SHP77 (cell line): ENCODE measurements at regions not wholly inside any gene's neighbourhood (a gene's known extent, or its start where the extent isn't known, plus 50 kb on each side); places are given as distances from the start of the nearest gene placed in this dataset.

Source experiments
- DNase-seq, 2 experiments: peaks; one replicate each; lab custom pipeline; 2025; lab: John Stamatoyannopoulos, UW

DNA sequence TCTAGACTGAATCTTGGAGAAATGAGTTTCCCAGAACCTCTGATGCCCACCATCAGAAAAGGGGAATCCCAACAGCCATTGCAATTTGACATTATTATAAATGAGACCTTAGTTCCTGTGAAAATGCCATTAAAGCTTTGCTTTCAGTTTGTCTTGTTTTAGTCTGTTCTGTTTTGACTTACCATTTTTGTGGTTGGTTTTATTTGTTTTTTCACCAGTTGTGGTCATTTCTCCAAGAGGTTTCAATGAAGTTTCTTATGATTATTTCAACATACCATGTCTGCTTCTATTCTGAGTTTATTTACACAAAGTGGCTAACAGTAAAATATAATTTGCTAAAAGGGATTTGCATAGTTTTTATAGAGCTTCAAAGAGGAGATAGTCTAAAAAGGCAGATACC, 175.0 kb upstream of the MCTP2 start:
- DNase-seq: no peak

DNA sequence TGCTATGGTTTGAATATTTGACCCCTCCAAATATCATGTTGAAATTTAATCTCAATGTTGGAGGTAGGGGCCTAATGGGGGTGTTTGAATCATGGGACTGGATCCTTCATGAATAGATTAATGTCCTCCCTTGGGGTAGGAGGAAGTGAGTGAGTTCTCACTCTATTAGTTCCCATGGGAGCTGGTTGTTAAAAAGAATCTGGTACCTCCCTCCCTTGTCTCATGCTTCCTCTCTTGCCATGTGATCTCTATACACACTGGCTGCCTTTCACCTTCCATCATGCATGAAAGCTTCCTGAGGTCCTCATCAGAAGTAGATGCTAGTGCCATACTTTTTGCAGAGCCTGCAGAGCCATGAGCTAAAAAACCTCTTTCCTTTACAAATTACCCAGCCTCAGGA, 177.7 kb upstream of the MCTP2 start:
- no peak for DNase-seq

DNA sequence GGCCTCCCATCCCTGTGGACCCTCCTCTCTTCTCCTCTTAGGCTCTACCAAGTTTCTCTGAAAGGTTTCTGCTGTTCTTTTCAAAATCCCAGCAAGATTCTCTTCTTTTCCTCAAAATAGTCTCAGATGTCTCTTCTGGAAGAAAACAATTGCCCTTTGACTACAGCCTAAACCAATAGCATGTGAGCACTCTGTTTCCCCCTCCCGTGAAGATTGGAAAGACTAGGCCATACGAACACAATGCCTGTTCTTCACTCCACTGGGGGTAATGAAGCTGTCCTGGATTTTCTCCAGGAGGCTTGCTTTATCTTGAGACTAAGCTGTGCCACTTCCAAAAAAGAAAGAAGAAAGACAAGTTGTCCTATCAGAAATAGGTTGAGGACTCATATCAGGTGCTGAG, 178.7 kb upstream of the MCTP2 start:
- DNase-seq: no peak

DNA sequence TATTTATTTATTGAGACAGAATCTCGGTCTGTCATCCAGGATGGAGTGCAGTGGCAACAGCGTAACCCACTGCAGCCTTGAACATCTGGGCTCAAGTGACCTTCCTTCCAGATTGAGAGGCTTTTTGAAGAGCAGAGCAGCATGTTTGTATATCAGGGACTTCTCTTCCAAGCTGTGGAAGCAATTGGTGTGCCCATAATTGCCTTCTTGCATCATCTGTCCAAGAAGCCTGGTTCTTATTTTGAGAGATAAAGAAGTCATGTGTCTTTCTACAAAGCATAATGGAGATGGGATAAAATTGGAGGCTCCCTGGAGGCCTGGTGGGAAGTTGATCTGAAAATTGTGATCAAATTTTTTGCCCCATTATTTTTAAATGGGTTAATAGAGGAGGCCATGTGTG, 183.8 kb upstream of the MCTP2 start:
- DNase-seq: no peak

DNA sequence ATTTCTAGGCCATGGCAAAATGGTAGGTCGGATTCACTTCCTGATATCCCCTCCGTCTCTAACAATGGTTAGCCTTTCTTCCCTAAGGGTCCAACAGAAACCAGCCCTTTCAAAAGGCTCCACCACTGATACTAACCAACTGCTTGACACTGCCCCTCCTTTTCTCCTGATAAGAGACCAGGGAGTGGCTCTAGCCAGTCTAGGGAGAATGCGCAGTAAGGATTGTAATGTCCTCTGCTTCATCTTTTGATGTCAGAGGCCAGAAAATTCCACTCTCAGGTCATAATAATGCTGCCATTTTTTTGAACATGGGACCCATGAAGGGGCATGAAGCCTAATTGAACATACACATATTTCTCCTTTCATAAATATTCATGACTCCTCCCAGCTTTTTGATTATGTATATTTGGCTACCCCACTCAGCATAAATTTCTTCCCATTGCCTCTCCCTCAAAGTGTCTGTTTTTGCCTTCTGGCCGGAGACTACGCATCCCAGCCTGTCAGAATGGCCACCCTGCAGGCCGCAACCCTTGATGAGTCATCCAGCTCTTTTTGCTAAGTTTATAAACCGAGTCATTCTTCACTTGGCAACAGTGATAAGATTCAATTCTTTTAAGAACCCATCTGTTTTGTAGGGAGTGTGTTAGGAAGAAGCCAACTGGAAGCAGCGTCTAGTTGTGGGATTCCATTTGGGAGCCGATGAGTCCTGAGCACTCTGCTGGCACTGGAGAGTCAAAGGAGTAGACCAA, 189.0 kb upstream of the MCTP2 start:
- DNase-seq: no peak

DNA sequence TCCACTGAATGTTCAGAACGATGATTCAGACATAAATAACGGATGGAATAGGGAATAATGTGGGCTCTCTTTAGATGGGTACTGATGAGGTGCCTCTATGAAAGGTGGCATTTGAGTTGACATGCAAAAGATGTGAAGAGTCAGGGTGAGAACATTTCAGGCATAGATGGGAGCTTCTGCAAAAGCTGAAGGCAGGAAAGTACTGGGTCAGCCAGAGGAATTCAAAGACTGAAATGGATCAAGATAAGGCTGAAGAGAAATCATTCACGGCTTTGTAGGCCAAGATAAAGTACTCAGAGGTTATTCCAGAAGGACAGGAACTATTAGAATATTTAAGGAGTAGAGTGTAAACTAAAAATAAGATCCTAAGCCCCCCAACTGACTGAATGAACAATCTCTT, 189.6 kb upstream of the MCTP2 start:
- DNase-seq: no peak

DNA sequence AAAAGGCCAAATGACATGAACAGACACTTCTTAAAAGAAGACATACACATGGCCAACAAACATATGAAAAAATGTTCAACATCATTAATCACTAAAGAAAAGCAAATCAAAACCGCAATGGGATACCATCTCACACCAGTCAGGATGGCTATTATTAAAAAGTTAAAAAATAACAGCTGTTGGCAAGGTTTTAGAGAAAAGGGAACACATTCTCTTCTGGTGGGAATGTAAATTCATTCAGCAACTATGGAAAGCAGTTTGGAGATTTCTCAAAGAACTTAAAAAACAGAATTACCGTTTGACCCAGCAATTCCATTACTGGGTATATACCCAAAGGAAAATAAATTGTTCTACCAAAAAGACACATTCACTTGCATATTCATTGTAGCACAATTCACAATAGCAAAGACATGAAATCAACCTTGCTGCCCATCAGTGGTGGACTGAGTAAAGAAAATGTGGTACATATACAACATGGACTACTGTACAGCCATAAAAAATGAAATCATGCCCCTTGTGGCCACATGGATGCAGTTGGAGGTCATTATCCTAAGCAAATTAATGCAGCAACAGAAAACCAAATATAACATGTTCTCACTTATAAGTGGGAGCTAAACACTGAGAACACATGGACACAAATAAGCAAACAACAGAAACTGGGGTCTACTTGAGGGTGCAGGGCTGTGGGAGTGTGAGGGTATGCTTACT, 190.7 kb upstream of the MCTP2 start:
- DNase-seq: no peak

DNA sequence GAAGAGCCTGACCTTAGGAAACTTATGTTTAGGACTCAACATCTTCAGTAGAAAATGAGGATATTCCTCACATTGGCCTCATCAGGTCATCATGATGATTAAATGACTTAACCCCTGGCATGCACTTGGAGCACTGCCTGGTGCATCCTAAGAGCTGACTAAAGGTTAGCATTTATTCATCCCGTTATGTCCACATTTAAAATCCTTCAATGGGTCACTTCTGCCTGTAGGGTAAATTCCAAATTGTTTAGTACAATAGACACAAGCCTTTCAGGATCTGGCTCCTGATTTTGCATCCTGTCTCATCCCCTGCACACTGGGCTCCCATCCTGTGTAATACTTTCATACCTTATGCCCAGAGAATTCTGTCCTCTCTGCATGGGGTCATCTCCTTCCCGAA, 195.2 kb upstream of the MCTP2 start:
- DNase-seq: no peak

DNA sequence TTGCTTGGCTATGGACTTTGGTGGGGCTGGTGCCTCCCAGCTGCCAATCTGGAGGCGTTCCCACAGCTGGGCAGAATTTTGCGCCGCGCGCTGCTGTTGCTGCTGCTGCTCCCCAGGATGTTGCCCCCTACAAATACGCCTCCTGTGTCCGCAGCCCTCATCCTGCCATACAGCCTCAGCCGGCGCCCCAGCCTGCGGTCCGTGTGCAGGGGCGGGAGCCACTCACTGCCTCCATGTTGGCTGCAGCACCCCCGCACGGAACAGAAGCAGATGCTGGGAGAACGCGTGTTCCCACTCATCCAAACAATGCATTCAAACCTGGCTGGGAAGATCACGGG, 197.7 kb upstream of the MCTP2 start:
- no peak for DNase-seq

DNA sequence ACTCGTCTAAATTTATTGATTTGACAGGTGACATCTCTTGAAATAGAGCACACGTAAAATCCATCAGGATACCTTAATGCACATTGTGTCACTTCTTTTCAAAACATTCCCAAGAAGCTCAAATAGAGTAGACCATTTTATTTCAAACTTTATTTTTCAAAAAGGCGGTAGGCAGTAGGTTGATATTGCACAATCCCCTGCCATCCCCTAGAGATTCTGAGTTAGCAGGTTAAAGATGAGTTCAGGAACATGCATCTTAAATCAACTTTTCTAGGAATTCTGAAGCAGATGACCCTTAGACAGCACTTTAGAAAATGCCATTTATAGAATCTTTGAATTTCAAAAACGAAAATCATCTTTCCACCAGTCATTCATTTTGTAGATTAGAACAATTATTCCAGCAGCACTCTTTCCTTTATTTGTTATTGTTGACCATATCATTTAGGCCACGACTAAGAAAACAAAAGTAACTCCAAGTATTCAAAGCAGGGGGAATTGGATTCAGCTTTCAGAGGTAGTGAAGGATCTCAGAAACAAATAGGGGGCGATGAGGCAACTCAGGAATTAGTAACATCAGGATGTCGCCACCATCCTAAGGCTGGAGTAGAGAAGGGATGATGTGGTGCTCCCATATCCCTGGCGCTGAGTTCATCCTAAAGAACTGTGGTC, 198.2 kb upstream of the MCTP2 start:
- DNase-seq: no peak

DNA sequence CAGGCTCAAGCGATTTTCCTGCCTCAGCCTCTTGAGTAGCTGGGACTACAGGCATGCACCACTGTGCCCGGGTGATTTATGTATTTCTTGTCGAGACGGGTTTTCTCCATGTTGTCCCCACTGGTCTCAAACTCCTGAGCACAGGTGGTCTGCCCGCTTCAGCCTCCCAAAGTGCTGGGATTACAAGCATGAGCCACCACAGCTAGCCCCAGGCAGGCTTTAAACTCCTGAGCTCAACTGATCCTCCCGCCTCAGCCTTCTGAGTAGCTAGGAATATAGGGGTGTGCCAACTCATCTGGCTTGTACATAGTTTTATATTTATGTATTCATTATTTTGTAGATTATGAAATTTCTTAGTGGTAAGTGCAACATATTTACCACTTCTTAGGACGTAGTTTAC, 198.8 kb upstream of the MCTP2 start:
- no peak for DNase-seq

DNA sequence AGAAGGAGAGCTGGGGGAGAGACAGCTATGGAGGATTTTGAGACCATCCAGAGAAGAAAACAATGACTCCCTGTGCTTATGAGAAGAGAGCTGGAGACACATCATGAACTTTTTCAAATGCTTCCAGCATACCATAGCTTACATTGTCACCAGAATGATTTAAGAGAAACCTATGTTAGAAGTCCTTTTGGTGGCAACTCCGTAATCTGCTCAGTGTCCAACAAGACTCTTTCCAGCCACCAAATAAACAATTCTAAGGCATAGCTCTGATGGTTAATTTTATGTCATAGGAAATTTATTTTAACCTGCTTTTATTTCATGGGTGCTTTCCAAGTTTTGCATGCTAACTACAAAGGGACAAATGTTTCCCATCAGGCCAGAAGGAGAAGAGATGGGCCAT, 200.3 kb upstream of the MCTP2 start:
- DNase-seq: no peak

DNA sequence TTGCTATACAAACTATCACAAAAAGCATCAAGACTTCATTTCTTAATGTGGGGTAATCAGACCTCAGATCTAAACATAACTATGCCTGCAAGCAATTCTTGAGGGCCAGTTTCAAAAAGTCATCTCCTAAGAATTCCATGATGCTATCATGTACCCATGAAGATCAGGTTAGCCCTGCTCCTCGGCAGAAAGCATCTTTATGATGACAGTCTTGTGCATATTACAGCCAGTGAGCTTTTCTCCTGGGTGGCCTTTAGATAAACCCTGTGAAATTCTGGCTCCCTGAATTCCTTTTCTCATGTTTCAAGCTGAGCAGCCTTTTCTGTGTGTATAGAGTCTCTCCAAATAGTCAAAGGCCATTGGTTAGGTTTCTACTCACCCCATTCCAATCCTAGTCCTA, 201.9 kb upstream of the MCTP2 start:
- no peak for DNase-seq

DNA sequence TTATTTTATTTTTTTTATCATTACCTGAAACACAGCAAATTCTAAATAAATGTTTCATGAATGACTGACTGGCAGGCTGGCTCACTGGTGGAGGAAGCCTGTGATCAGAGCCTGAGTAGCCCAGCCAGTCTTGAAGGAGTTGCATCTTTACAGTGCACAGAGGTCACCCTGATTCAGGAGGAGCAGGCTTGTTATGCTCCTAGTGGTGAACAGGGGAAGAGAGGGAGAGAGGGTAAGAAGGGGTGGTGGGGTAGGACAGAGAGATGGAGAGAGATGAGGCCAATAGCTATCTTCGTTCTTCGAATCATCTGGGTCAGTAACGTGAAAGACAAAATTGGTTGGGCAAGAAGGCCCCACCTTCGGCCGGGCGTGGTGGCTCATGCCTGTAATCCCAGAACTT, 202.6 kb upstream of the MCTP2 start:
- no peak for DNase-seq

DNA sequence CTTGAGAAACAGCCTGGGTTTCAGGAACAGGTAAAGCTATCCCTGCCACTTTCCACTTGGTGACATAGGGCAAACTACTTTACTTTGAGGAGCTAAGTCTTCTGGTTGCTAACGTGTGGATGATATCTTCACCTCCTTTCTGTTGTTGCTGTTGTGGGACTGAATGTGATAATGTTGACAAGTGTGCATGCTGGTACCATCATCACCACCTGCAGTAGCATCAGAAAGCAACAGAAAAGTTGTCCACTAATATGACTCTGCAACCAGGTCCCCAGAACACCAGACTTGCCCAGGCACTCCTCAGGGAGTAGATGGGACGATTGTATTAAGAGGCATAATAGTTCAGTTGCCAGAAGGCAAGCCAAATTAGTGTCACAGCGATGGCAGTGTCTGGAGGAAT, 203.2 kb upstream of the MCTP2 start:
- no peak for DNase-seq

DNA sequence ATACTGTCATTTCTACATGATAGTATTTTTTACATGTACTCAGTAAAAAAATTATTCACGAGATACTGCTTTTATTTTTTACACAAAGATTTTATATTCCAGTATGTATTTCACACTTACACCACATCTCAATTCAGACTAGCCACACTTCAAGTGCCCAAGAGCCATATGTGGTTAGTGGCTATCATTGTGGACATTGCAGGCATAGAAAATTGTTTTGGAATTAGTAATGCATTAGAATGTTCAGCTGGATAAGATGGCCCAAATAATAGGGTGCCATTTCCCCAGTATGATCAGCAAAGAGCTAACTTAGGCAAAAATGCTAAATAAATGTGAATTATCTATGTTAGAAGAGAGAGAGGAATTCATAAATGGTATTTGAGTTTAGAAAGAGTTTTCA, 203.8 kb upstream of the MCTP2 start:
- DNase-seq: no peak

DNA sequence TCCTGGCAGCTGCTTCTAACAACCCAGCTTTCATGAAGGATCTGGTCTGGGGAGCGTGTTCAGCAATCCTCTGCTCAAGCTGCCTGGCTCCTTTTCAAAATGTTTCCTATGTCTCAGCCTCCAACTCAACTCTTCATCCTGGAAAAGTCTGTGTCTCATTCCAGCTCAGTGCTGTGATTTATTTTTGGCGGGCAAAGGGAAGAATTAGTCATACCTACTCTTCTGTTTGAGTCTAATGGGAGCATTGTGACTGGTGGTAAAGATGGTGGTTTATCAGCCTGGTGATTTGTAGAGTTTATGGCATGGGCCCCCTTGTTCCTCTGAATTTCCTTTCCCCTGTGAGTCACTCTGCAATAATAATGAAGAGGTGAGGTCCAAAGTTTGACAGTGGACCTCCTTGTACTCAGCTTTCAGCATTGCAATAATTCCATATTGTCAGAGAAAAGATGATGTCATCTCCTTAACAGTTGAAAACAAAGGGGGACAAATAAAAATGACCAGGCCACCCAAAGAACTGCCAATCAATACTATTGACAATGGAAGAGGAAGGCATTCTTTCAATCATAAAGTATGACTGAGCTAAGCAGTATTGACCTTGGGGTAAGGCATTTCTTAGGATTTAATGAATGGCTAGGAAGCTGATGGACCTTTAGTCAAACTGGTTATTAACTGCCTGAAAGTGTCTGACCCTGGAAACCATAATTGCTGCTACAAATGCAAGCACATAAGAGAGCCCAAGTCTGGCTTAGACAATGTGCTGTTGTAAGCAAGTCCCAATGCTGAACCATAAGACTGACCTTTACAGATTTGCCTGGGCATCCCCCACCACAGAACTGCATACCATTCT, 204.7 kb upstream of the MCTP2 start:
- DNase-seq: no peak

DNA sequence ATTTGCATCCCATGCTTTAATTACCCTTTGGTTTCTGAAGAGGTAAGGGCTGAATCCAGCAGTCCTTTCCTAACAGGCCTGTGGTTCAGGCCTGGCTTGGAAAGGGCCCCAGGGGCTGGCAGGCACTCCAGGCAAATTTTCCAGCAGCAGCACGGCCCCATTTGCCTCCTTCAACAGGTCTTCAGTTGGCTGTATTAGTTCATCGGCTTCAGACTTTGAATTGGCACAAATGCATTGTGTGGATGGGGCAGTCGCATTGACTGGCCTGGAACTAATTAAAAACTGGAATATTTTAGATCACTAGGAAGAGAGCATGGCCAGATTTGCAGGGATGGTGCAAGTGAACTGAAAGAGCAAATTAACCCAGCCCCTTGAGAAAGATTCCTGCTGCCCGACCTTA, 207.8 kb upstream of the MCTP2 start:
- no peak for DNase-seq

DNA sequence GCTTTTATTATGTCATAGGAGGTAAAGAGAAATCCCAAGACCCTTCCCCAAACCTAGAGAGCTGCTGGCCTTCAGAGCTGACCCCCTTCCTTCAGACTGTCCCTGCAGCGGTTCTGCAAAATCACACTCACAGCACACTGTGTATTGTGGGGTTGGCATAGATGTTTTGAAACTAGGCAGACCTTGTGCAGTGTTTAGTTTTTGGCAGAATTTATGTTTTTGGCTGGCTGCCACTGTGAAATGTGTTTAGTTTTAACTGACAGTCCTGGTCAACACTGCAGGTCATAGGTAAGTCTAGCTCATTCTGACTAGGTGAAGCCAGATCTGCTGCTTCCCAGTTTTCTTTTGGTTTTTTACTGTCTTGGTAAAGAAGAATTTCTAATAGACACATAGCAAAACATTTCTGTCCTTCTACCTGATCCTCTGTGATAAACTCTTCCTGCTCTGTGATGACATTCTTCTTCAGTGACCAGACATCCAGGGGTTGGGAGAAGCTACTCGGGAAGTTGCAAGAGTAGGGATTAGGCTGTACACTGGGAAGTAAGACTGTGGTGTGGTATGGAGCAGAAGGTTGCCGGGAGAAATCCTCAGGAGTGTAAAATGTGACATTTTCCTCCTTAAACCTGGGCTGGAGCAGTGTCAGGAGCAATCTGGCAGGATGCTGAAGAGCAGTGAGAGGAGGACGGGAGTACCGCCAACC, 209.6 kb upstream of the MCTP2 start:
- no peak for DNase-seq

DNA sequence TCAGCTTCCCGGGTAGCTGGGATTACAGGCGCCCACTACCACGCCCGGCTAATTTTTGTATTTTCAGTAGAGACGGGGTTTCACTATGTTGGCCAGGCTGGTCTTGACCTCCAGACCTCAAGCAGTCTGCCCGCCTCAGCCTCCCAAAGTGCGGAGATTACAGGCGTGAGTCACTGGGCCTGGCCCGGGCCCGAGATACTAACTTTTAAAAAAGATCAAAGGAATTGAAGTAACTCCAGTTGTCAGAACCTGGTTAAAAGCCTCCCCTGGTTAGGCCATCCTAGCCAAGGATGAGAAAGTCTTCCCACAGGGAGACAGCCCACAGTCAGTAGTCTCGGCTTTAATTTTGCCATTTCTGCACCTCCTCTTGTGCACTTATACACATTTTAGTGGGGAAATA, 212.3 kb upstream of the MCTP2 start:
- DNase-seq: no peak

DNA sequence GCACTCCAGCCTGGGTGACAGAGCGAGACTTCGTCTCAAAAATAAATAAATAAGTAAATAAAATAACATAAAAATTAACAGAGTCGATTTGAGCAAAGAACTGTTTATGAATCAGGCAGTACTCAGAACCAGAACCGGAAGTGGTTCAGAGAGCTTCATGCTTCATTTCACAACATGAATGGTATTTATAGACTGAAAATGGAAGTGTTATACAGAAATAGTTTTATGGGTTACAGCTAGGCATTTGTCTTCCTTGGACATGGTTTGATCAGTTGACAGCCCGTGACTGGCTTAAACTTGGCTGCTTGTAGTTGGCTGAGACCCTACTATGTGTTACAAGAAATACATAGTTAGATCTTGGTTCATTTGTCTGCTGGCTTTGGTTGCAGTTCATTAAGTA, 216.0 kb upstream of the MCTP2 start:
- no peak for DNase-seq
